Hepatocyte (in vitro differentiated cells): ENCODE measurements at regions not wholly inside any gene's neighbourhood (a gene's known extent, or its start where the extent isn't known, plus 50 kb on each side); places are given as distances from the start of the nearest gene placed in this dataset.

Experiments used
- CTCF ChIP-seq: fragments of 200-600 bp; sonication (generic); IDR thresholded peaks from 2 replicates; pipeline ENCODE4 v1.5.1; 2016; ENCODE audit warnings: antibody characterized with exemption, mild to moderate bottlenecking; ENCODE audit not compliant: poor library complexity
- EZH2 ChIP-seq: fragments of 200-600 bp; sonication (generic); IDR thresholded peaks from 2 replicates; pipeline ENCODE4 v1.6.1; 2016; ENCODE audit warnings: antibody characterized with exemption, mild to moderate bottlenecking, borderline replicate concordance

GRCh38 chr5:33231935-33232334, 208.8 kb upstream of the TARS1 start:
- no peak for TF ChIP-seq EZH2
- no peak for TF ChIP-seq CTCF
